ENCODE measurements at regions not wholly inside any gene's neighbourhood (a gene's known extent, or its start where the extent isn't known, plus 50 kb on each side); places are given as distances from the start of the nearest gene placed in this dataset.

DNA sequence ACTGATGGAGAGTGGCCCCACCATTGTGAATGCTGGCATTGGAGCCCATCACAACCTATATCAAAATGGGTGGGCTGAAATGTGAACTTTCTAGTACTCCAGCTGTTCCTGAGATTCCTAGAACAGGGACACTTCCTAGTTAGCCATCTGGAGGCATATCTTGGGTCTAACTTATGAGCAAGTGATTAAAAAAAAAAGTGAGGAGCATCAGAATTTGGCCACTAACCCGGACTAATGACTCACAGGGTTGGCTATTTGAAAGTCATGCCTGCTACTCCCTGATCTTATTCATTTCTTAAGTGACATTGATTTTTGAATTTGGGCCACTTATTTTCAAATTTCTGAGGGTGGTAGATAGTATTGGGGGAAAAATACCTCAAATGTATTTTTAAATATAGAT is 216.6 kb downstream of the HRH4 start:
- TF ChIP-seq, protein P1, sequence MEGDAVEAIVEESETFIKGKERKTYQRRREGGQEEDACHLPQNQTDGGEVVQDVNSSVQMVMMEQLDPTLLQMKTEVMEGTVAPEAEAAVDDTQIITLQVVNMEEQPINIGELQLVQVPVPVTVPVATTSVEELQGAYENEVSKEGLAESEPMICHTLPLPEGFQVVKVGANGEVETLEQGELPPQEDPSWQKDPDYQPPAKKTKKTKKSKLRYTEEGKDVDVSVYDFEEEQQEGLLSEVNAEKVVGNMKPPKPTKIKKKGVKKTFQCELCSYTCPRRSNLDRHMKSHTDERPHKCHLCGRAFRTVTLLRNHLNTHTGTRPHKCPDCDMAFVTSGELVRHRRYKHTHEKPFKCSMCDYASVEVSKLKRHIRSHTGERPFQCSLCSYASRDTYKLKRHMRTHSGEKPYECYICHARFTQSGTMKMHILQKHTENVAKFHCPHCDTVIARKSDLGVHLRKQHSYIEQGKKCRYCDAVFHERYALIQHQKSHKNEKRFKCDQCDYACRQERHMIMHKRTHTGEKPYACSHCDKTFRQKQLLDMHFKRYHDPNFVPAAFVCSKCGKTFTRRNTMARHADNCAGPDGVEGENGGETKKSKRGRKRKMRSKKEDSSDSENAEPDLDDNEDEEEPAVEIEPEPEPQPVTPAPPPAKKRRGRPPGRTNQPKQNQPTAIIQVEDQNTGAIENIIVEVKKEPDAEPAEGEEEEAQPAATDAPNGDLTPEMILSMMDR (IDR thresholded peaks at IDR 0.05), result no peak
- Mint-ChIP-seq H3K9me3 (peaks cover 3% of the 10 kb centered on the region), H3K27me3 (peaks cover 2% of the 10 kb centered on the region), H3K27ac (no peak overlapping the region), H3K36me3 (ENCODE audit: low read depth) (no peaks in the 10 kb centered on the region), H3K4me3 (no peak overlapping the region), H3K4me1 (no peaks in the 10 kb centered on the region)
- ChIA-PET CTCF (no interaction called here), POLR2A (no interaction called here)
- intact Hi-C loops (cut with micrococcal nuclease), result no loop called here
- no peak for DNase-seq
- ATAC-seq (ENCODE audit: low read depth), result no peak

DNA sequence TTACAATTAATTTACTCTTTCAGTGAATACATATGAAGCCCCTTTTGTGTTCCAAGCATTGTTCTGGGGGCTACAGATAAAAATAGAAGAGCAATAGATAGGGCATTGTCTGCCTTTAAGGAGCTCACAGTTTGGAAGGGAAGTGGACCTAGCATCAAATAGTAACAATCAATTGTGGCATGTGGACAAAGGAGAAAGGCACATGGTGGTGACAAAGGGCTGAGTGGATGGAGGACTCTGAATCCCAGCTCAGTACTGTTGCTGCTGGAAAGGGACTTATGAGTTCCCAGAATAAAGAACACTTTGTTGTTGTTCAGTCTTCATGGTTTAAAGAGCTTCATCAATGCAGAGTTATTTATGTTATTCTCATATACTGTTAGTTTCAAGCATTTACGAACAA is 217.7 kb downstream of the HRH4 start:
- POLR2A ChIA-PET, result no interaction called here
- no peak overlapping the region for H3K27ac Mint-ChIP-seq
- peaks cover 2% of the 10 kb centered on the region for H3K27me3 Mint-ChIP-seq
- ATAC-seq (ENCODE audit: low read depth) (no peak), DNase-seq (no peak)
- TF ChIP-seq, protein P1 (IDR thresholded peaks at IDR 0.05), result no peak
- peaks cover 3% of the 10 kb centered on the region for H3K9me3 Mint-ChIP-seq
- H3K36me3 Mint-ChIP-seq (ENCODE audit: low read depth), result no peaks in the 10 kb centered on the region
- CTCF ChIA-PET, result no interaction called here
- intact Hi-C loops (cut with micrococcal nuclease), result no loop called here
- H3K4me3 Mint-ChIP-seq, result no peak overlapping the region
- no peaks in the 10 kb centered on the region for H3K4me1 Mint-ChIP-seq

DNA sequence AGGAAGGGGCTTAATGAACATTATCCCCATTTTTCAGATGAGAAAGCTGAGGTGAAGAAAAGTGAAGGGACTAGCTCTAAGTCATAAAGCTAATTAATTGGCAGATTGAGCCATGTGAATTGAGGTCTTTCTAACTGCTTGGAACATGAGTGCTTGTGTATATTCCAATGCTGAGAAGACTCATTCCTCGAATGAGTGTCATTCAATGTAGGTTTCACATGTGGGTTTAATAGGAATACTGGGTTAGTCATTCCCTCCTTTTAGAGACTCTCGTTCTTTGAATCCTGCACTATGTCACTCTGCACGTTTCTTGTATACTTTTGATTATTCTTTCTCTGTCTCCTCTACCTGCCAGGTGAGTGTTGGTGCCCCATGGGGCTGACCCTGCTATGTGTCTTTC is 218.2 kb downstream of the HRH4 start:
- Mint-ChIP-seq H3K4me1 (no peaks in the 10 kb centered on the region), H3K36me3 (ENCODE audit: low read depth) (no peaks in the 10 kb centered on the region), H3K27ac (no peak overlapping the region), H3K27me3 (peaks cover 2% of the 10 kb centered on the region), H3K4me3 (no peak overlapping the region), H3K9me3 (peaks cover 3% of the 10 kb centered on the region)
- no peak for DNase-seq
- TF ChIP-seq, protein P1 (IDR thresholded peaks at IDR 0.05), result no peak
- ChIA-PET CTCF (no interaction called here), POLR2A (no interaction called here)
- intact Hi-C loops (cut with micrococcal nuclease), result no loop called here
- no peak for ATAC-seq (ENCODE audit: low read depth)

DNA sequence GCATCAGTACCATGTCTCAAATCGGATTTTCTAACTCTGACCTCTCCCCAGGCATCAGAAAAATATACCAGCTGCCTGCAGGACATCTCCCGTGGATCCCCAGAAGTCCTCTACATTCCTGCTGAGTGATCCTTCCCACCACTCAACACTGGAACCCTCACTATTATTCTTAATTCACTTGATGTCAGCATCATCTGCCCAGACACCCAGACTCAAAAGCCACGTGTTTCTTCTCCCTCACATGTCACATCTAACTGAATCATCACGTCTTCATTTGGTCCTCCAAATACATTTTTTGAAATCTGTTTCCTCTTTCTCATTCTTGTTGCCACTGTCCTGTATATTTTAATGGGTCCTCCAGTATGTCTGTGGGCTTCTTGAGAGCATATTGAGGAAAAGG is 218.6 kb downstream of the HRH4 start:
- Mint-ChIP-seq H3K9me3 (peaks cover 3% of the 10 kb centered on the region), H3K27ac (no peak overlapping the region), H3K36me3 (ENCODE audit: low read depth) (no peaks in the 10 kb centered on the region), H3K4me1 (no peaks in the 10 kb centered on the region), H3K4me3 (no peak overlapping the region), H3K27me3 (peaks cover 2% of the 10 kb centered on the region)
- POLR2A ChIA-PET, result no interaction called here
- ATAC-seq (ENCODE audit: low read depth) (no peak), DNase-seq (no peak)
- intact Hi-C loops (cut with micrococcal nuclease), result no loop called here
- CTCF ChIA-PET, result no interaction called here
- TF ChIP-seq, protein P1 (IDR thresholded peaks at IDR 0.05), result no peak

DNA sequence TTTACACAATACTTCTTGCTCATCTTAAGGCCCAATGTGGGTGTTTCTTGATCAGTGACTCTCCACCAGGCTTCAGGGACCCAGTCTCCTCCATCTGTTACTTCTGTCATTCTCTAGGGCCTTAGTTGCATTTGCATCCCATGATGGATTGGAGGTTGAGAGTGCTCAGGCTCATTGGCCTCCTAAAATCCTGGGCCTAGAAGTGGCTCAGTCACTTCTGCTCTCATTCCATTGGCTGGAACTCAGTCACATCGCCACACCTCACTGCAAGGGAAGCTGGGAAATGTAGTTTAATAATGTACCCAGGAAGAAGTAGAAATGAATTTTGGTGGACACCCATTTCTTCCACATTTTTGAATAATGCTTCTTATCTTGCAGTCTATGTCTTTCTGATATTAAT is 223.5 kb downstream of the HRH4 start:
- no peak overlapping the region for H3K27ac Mint-ChIP-seq
- H3K27me3 Mint-ChIP-seq, result peaks cover 2% of the 10 kb centered on the region
- TF ChIP-seq, protein P1 (IDR thresholded peaks at IDR 0.05), result no peak
- ATAC-seq (ENCODE audit: low read depth), result no peak
- no peaks in the 10 kb centered on the region for H3K4me1 Mint-ChIP-seq
- peaks cover 3% of the 10 kb centered on the region for H3K9me3 Mint-ChIP-seq
- CTCF ChIA-PET, result no interaction called here
- POLR2A ChIA-PET, result no interaction called here
- no peak overlapping the region for H3K4me3 Mint-ChIP-seq
- no peak for DNase-seq
- no peaks in the 10 kb centered on the region for H3K36me3 Mint-ChIP-seq (ENCODE audit: low read depth)
- intact Hi-C loops (cut with micrococcal nuclease), result no loop called here

Measured in activated B cell treated with CpG ODN at 0.5 μM for 24 hours (primary cell).